Left lung (tissue), 4 donors: ENCODE measurements at regions not wholly inside any gene's neighbourhood (a gene's known extent, or its start where the extent isn't known, plus 50 kb on each side); places are given as distances from the start of the nearest gene placed in this dataset.

ENCODE experiments used
- ATAC-seq: fragments of 200-7000 bp; cut with Tn5 transposase; one replicate; pipeline ENCODE4 v1.9.1; 2020; ENCODE audit warnings: moderate library complexity
- DNase-seq, 4 donors: peaks; one replicate each; pipeline ENCODE4 v3.0.0-alpha.2; 2013 to 2020
- H3K27ac ChIP-seq, 2 donors: fragments of 200-600 bp; sonication (generic) in 1 of 2; one replicate each; pipeline versions ENCODE4 v1.5.0 to v1.8.0; 2020 to 2021
- H3K27me3 ChIP-seq, 2 donors: fragments of 200-600 bp; sonication (generic) in 1 of 2; one replicate each; pipeline versions ENCODE4 v1.5.0 to v1.8.0; 2020 to 2021
- H3K36me3 ChIP-seq, 2 donors: fragments of 200-600 bp; sonication (generic) in 1 of 2; one replicate each; pipeline versions ENCODE4 v1.5.0 to v1.8.0; 2020 to 2021
- H3K4me1 ChIP-seq, 2 donors: fragments of 200-600 bp; one replicate each; pipeline ENCODE4 v1.8.0; 2021
- H3K4me3 ChIP-seq, 2 donors: fragments of 200-600 bp; sonication (generic) in 1 of 2; one replicate each; pipeline versions ENCODE4 v1.5.0 to v1.8.0; 2020 to 2021; ENCODE audit warnings: mild to moderate bottlenecking in 1 of 2
- H3K9me3 ChIP-seq, 2 donors: fragments of 200-600 bp; sonication (generic) in 1 of 2; one replicate each; pipeline versions ENCODE4 v1.5.0 to v1.8.0; 2020 to 2021
- intact Hi-C, 2 donors: fragments of 100-400 bp; cut with DNase I; formaldehyde crosslinking; loops; one replicate each; pipeline versions ENCODE4 v1.11.2 to v1.14.2; 2022
- TF ChIP-seq, protein P1 (sequence below), 2 donors: fragments of 200-600 bp; sonication (generic) in 1 of 2; IDR thresholded peaks; one replicate each; pipeline versions ENCODE4 v1.5.0 to v1.8.0; 2021; ENCODE audit warnings: antibody characterized with exemption in 2 of 2
- donor health status: DM: no; HTN: yes; CAD: no.
- donor health status: DM: no; HTN: no; CAD: no.

DNA sequence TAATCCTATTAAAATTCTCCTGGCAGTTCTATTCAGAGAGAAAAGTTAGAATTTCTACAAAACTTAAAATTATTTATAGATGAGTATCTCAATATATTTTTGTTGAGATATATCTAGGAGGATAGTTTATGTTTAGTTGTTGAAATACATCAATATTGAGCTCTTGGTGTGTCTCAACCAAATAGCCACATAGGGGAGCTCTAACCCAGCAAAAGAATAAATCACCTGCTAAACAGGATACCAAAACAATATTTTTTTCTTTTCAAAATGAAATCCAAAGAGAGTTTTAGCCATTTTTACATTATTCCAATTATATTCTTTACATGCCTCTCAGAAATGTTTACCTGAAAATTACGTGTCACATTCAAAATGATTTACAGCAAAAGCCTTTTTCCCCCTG lies 954.7 kb downstream of the SLITRK6 start:
- DNase-seq = no peak
- no peaks in the 10 kb centered on the region for H3K36me3 ChIP-seq
- TF ChIP-seq, protein P1, sequence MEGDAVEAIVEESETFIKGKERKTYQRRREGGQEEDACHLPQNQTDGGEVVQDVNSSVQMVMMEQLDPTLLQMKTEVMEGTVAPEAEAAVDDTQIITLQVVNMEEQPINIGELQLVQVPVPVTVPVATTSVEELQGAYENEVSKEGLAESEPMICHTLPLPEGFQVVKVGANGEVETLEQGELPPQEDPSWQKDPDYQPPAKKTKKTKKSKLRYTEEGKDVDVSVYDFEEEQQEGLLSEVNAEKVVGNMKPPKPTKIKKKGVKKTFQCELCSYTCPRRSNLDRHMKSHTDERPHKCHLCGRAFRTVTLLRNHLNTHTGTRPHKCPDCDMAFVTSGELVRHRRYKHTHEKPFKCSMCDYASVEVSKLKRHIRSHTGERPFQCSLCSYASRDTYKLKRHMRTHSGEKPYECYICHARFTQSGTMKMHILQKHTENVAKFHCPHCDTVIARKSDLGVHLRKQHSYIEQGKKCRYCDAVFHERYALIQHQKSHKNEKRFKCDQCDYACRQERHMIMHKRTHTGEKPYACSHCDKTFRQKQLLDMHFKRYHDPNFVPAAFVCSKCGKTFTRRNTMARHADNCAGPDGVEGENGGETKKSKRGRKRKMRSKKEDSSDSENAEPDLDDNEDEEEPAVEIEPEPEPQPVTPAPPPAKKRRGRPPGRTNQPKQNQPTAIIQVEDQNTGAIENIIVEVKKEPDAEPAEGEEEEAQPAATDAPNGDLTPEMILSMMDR (IDR thresholded peaks at IDR 0.05) = no peak

DNA sequence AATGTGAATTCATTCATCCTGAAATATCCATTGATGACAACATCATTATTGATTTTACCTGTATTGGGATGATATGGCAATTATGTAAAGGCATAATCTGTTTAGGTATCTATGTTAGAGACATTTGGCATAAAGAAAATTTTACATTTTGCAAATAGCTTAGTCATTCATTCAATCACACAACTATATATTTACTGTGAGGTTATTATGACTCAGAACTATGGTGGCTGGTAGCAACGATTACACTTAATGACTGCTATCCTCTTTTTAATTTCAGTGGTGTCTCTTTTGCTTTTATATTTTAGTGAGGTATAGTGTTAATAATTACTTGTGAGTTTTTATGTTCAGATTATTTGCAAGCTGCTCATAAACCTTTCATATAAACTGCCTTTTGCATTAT lies 955.9 kb downstream of the SLITRK6 start:
- ATAC-seq (no peak), DNase-seq (no peak)
- H3K36me3 ChIP-seq = no peaks in the 10 kb centered on the region
- TF ChIP-seq, protein P1 (IDR thresholded peaks at IDR 0.05) = no peak
- no peaks in the 10 kb centered on the region for H3K9me3 ChIP-seq
- no peak overlapping the region for H3K4me3 ChIP-seq
- intact Hi-C loops = no loop called here
- H3K27me3 ChIP-seq = no peaks in the 10 kb centered on the region
- no peak overlapping the region for H3K27ac ChIP-seq
- no peaks in the 10 kb centered on the region for H3K4me1 ChIP-seq

More for the DNA sequence above, 954.7 kb downstream of the SLITRK6 start:
- Histone ChIP-seq H3K27me3 (no peaks in the 10 kb centered on the region), H3K27ac (no peak overlapping the region), H3K9me3 (no peaks in the 10 kb centered on the region), H3K4me1 (no peaks in the 10 kb centered on the region), H3K4me3 (no peak overlapping the region)
- intact Hi-C loops = no loop called here
- no peak for ATAC-seq

DNA sequence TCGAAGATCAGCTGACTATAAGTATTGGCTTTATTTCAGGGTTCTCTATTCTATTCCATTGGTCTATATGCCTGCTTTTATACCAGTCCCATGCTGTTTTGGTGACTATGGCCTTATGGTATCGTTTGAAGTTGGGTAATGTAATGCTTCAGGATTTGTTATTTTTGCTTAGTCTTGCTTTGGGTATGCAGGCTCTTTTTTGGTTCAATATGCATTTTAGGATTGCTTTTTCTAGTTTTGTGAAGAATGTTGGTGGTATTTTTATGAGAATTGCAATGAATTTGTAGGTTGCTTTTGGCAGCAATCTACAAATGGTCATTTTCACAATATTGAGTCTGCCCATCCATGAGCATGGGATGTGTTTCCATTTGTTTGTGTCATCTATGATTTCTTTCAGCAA lies 951.9 kb upstream of the SLITRK1 start:
- Histone ChIP-seq H3K36me3 (no peaks in the 10 kb centered on the region), H3K4me1 (no peaks in the 10 kb centered on the region), H3K9me3 (peaks cover 0 to 7% of the 10 kb centered on the region in 2 donors), H3K27me3 (no peaks in the 10 kb centered on the region), H3K4me3 (no peak overlapping the region), H3K27ac (no peak overlapping the region)
- ATAC-seq = no peak
- intact Hi-C loops = no loop called here
- TF ChIP-seq, protein P1 (IDR thresholded peaks at IDR 0.05) = no peak
- DNase-seq = no peak

DNA sequence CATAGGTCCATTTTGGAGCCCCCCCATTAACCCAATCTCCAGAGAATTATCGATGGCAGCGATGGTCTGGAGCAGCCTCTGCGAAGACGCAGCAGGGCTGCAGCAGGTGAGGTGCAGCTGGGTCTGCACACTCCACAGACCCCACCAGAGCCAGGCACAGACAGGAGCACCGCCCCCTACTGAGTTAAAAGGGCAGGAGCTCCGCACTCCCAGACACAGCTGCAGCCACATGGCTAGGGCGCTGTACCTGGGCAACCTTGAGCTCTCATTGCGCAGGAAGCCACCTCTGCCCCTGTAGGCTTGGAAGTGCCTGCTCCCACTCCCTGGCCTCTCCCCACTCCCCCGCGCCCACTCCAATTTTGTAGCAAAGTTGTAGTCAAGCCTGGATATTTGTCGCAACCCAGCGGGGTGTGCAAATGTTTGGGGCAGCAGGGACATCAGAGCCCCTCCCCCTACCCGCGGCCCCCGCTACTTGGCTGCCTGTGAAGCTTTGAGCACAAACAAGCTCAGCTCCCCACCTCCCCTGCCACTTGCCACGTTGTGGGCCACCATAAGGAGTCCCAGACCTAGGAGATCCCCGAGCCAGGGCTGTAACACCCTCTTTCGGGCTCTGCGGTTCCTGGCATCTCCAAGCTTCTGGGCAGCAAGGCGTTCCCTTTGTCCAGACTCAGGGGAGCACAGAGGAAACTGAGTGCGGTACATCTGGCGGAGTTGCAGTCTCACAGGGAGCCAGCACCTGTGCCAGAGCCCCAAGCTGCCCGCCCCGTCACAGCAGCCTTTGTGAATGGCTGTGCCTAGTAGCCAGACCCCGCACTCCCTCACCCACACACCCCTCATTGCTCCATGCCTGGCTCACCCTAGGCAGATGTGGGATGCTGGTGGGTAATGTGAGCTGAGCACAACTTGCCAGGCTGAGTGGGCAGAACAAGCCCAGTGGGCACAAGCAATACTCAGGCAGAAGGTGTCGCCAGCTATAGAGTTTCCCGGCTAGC lies 949.7 kb upstream of the SLITRK1 start:
- no peak overlapping the region for H3K27ac ChIP-seq
- ATAC-seq (no peak), DNase-seq (peak in 1 of 4 donors; percentile 43)
- H3K4me1 ChIP-seq = no peaks in the 10 kb centered on the region
- no peaks in the 10 kb centered on the region for H3K36me3 ChIP-seq
- no peaks in the 10 kb centered on the region for H3K27me3 ChIP-seq
- intact Hi-C loops = no loop called here
- no peak overlapping the region for H3K4me3 ChIP-seq
- peaks cover 0 to 7% of the 10 kb centered on the region in 2 donors for H3K9me3 ChIP-seq
- TF ChIP-seq, protein P1 (IDR thresholded peaks at IDR 0.05) = no peak

DNA sequence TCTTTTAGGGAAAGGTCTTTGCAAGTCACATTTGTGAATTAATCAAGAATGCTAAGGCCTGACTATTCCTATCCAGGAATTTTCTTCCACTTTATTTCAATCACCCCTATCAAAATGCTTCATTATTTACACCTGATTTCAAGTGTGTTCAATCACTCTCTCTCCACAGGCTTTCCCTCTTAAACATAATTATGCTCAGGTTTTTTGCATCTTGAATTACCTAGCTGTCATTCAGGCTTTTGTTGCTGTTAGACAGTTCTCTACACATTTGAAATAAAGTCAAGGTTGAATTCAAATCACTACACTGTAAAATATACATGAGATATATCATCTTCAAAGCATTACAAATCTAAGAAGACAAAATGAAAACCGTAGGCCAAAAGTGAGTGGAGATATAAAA lies 941.3 kb upstream of the SLITRK1 start:
- intact Hi-C loops = no loop called here
- H3K9me3 ChIP-seq = no peaks in the 10 kb centered on the region
- H3K4me1 ChIP-seq = no peaks in the 10 kb centered on the region
- no peak for ATAC-seq
- H3K36me3 ChIP-seq = no peaks in the 10 kb centered on the region
- no peak overlapping the region for H3K4me3 ChIP-seq
- H3K27ac ChIP-seq = no peak overlapping the region
- no peak for DNase-seq
- no peaks in the 10 kb centered on the region for H3K27me3 ChIP-seq
- TF ChIP-seq, protein P1 (IDR thresholded peaks at IDR 0.05) = no peak
